B cell (primary cell): ENCODE measurements at regions not wholly inside any gene's neighbourhood (a gene's known extent, or its start where the extent isn't known, plus 50 kb on each side); places are given as distances from the start of the nearest gene placed in this dataset.
A peak's percentile ranks its signal among the peaks of the same experiment; 100 is the strongest.

Source experiments
- ATAC-seq: fragments of 200-7000 bp; cut with Tn5 transposase; one replicate; pipeline ENCODE4 v1.10.0; 2021; ENCODE audit warnings: low read depth, mild to moderate bottlenecking, moderate number of reproducible peaks, moderate library complexity
- CTCF ChIA-PET: fragments of 350-600 bp; sonication (Branson Sonifier 250); formaldehyde crosslinking; loops from one replicate; lab custom pipeline; 2021; ENCODE audit warnings: antibody characterized with exemption, inconsistent platforms; lab: Charles Lee
- POLR2A ChIA-PET: fragments of 350-600 bp; sonication (Branson Sonifier 250); formaldehyde crosslinking; loops from one replicate; lab custom pipeline; 2021; ENCODE audit warnings: antibody characterized with exemption; lab: Charles Lee
- DNase-seq: peaks from one replicate; pipeline ENCODE4 v3.0.0; 2013
- H2AFZ ChIP-seq: 2 replicates; pipeline ENCODE4 v1.6.1; 2012; ENCODE audit warnings: mild to moderate bottlenecking, low read depth, low read length; ENCODE audit not compliant: insufficient read depth, poor library complexity, severe bottlenecking
- H3K27ac ChIP-seq, 2 donors: 1 replicate in 1 of 2; 2 replicates in 1 of 2; pipeline ENCODE4 v1.5.1; 2012 to 2013; ENCODE audit warnings: low read length in 2 of 2, mild to moderate bottlenecking in 2 of 2, moderate library complexity in 1 of 2
- H3K27me3 ChIP-seq, 4 experiments: fragments of 200-600 bp in 1 of 4; sonication (generic) in 1 of 4; replicated peaks in 1 of 4; 1 replicate in 2 of 4; 2 replicates in 2 of 4; pipeline versions ENCODE4 v1.6.1 to v1.7.0; 2013 to 2016; ENCODE audit warnings: low read length in 3 of 4, mild to moderate bottlenecking in 2 of 4, mixed read lengths in 1 of 4, moderate library complexity in 1 of 4; ENCODE audit not compliant: insufficient read depth in 4 of 4, control insufficient read depth in 3 of 4; ENCODE audit errors: control extremely low read depth in 1 of 4
- H3K36me3 ChIP-seq, 2 experiments: replicated peaks in 1 of 2; 1 replicate in 1 of 2; 2 replicates in 1 of 2; pipeline versions ENCODE4 v1.6.1 to v1.7.1; 2013; ENCODE audit warnings: low read length in 1 of 2; ENCODE audit not compliant: insufficient read depth in 2 of 2, control insufficient read depth in 1 of 2; ENCODE audit errors: control extremely low read depth in 1 of 2, extremely low read depth in 1 of 2
- H3K4me1 ChIP-seq, 2 donors: fragments of 200-600 bp in 1 of 2; sonication (generic) in 1 of 2; 1 replicate in 1 of 2; 2 replicates in 1 of 2; pipeline versions ENCODE4 v1.5.1 to v1.6.1; 2013 to 2017; ENCODE audit warnings: low read length in 2 of 2; ENCODE audit not compliant: control insufficient read depth in 2 of 2, insufficient read depth in 2 of 2
- H3K4me2 ChIP-seq: replicated peaks from 2 replicates; pipeline ENCODE3; 2012; ENCODE audit warnings: mild to moderate bottlenecking, low read depth, low read length; ENCODE audit not compliant: poor library complexity, severe bottlenecking
- H3K4me3 ChIP-seq, 5 experiments: fragments of 200-600 bp in 1 of 5; sonication (generic) in 1 of 5; 1 replicate in 3 of 5; 2 replicates in 2 of 5; pipeline versions ENCODE4 v1.5.1 to v1.7.0; 2011 to 2016; ENCODE audit warnings: low read length in 4 of 5, mild to moderate bottlenecking in 4 of 5, low read depth in 2 of 5, control low read depth in 1 of 5, moderate library complexity in 1 of 5; ENCODE audit not compliant: insufficient read depth in 1 of 5; ENCODE audit errors: control extremely low read depth in 1 of 5, extremely low read depth in 1 of 5
- H3K79me2 ChIP-seq: fragments of 200-600 bp; sonication (generic); one replicate; pipeline ENCODE4 v1.6.0; 2016; ENCODE audit warnings: low read length; ENCODE audit not compliant: control insufficient read depth, insufficient read depth
- H3K9ac ChIP-seq: fragments of 200-600 bp; sonication (generic); 2 replicates; pipeline ENCODE4 v1.6.1; 2017; ENCODE audit warnings: mild to moderate bottlenecking, low read length, moderate library complexity
- H3K9me3 ChIP-seq, 3 donors: one replicate each; pipeline versions ENCODE4 v1.6.1 to v1.7.1; 2013; ENCODE audit warnings: low read length in 2 of 3; ENCODE audit not compliant: control insufficient read depth in 2 of 3, insufficient read depth in 1 of 3; ENCODE audit errors: control extremely low read depth in 1 of 3
- H4K20me1 ChIP-seq: 2 replicates; pipeline ENCODE4 v1.6.0; 2012; ENCODE audit warnings: mild to moderate bottlenecking, low read length; ENCODE audit not compliant: insufficient read depth, control insufficient read depth, poor library complexity, severe bottlenecking
- H3K27ac Mint-ChIP-seq: one replicate; pipeline ENCODE4 v1.8.0; 2021; ENCODE audit warnings: mixed read lengths
- H3K27me3 Mint-ChIP-seq: one replicate; pipeline ENCODE4 v1.8.0; 2021; ENCODE audit warnings: mixed read lengths
- H3K4me1 Mint-ChIP-seq: one replicate; pipeline ENCODE4 v1.8.0; 2021; ENCODE audit warnings: mixed read lengths
- H3K4me3 Mint-ChIP-seq: one replicate; pipeline ENCODE4 v1.8.0; 2021; ENCODE audit warnings: mixed read lengths
- H3K9me3 Mint-ChIP-seq: one replicate; pipeline ENCODE4 v1.8.0; 2022; ENCODE audit warnings: mixed read lengths; ENCODE audit not compliant: insufficient read depth
- EZH2 ChIP-seq: IDR thresholded peaks from 2 replicates; pipeline ENCODE4 v1.6.1; 2012; ENCODE audit warnings: borderline replicate concordance, low read depth, mild to moderate bottlenecking, moderate library complexity, low read length; ENCODE audit not compliant: insufficient read depth, poor library complexity, severe bottlenecking
- WGBS: methylation state at CpG from one replicate; pipeline ENCODE4 v1.1.5; 2013; ENCODE audit warnings: missing lambda C conversion rate; ENCODE audit not compliant: insufficient coverage; 5-methylcytosine and 5-hydroxymethylcytosine counted together
- intact Hi-C: fragments of 100-400 bp; cut with micrococcal nuclease; formaldehyde crosslinking; loops from one replicate; pipeline ENCODE4 v1.10.0; 2022
- TF ChIP-seq, protein P1 (sequence below): fragments of 200-600 bp; IDR thresholded peaks from one replicate; pipeline ENCODE4 v1.8.0; 2022; ENCODE audit warnings: antibody characterized with exemption, mild to moderate bottlenecking

DNA sequence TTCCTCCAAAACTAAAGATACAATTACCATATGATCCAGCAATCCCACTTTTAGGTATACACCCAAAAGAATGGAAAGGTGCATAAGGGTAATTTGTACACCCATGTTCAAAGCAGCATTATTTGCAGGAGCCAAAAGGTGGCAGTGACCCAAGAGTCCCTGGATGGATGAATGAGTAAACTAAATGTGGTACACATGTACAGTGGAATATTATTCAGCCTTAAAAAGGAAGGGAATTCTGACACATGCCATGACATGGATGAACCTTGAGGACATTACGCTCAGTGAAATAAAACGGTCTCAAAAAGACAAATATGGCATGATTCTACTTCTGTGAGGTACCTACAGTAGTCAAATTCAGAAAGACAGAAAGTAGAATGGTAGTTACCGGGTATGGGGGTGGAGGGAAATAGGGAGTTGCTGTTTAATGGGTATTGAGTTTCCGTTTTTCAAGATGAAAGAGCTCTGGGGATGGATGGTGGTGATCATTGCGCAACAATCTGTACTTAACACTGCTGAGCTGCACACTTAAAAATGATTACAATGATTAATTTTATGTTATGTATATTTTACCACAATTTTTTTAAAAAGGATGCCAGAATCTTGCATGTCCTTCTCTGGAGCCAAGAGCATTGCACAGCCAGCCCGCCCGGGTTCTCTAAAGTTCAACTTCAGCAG, 518.9 kb upstream of the JARID2 start:
- H3K79me2 ChIP-seq = no peaks in the 10 kb centered on the region
- H3K27ac ChIP-seq = no peak overlapping the region
- no peak for DNase-seq
- Mint-ChIP-seq H3K27me3 (no peaks in the 10 kb centered on the region), H3K4me1 (peaks cover 80% of the 10 kb centered on the region), H3K27ac (peak overlapping the region; percentile 26), H3K9me3 (no peaks in the 10 kb centered on the region), H3K4me3 (no peak overlapping the region)
- H2AFZ ChIP-seq = no peak overlapping the region
- intact Hi-C loops = loop anchor here (5.0 kb wide), 2 partner anchors 90 to 520 kb away; partner anchors contain the start of gene JARID2
- H3K27me3 ChIP-seq = no peaks in the 10 kb centered on the region
- no peaks in the 10 kb centered on the region for H4K20me1 ChIP-seq
- ChIA-PET CTCF (interaction anchor here (1.1 kb wide), 1 partner anchor 520 kb away, joined by 3 read pairs; no protein-coding TSS in a partner anchor), POLR2A (no interaction called here)
- ATAC-seq = no peak
- no peak overlapping the region for H3K4me3 ChIP-seq
- H3K4me2 ChIP-seq = no peak overlapping the region
- 90% methylated on average over 4 of the region's 7 CpGs for WGBS
- H3K9ac ChIP-seq = no peak overlapping the region
- TF ChIP-seq, protein P1, sequence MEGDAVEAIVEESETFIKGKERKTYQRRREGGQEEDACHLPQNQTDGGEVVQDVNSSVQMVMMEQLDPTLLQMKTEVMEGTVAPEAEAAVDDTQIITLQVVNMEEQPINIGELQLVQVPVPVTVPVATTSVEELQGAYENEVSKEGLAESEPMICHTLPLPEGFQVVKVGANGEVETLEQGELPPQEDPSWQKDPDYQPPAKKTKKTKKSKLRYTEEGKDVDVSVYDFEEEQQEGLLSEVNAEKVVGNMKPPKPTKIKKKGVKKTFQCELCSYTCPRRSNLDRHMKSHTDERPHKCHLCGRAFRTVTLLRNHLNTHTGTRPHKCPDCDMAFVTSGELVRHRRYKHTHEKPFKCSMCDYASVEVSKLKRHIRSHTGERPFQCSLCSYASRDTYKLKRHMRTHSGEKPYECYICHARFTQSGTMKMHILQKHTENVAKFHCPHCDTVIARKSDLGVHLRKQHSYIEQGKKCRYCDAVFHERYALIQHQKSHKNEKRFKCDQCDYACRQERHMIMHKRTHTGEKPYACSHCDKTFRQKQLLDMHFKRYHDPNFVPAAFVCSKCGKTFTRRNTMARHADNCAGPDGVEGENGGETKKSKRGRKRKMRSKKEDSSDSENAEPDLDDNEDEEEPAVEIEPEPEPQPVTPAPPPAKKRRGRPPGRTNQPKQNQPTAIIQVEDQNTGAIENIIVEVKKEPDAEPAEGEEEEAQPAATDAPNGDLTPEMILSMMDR = no peak
- TF ChIP-seq EZH2 = no peak
- peaks cover 68 to 71% of the 10 kb centered on the region in 2 donors for H3K4me1 ChIP-seq
- H3K36me3 ChIP-seq = no peaks in the 10 kb centered on the region
- H3K9me3 ChIP-seq = peaks cover 0 to 4% (median 0%) of the 10 kb centered on the region in 3 donors
